Left lung (tissue), 4 donors: ENCODE measurements at regions not wholly inside any gene's neighbourhood (a gene's known extent, or its start where the extent isn't known, plus 50 kb on each side); places are given as distances from the start of the nearest gene placed in this dataset.

Experiments used
- ATAC-seq: fragments of 200-7000 bp; cut with Tn5 transposase; one replicate; pipeline ENCODE4 v1.9.1; 2020; ENCODE audit warnings: moderate library complexity
- DNase-seq, 4 donors: peaks; one replicate each; pipeline ENCODE4 v3.0.0-alpha.2; 2013 to 2020
- H3K27ac ChIP-seq, 2 donors: fragments of 200-600 bp; sonication (generic) in 1 of 2; one replicate each; pipeline versions ENCODE4 v1.5.0 to v1.8.0; 2020 to 2021
- H3K27me3 ChIP-seq, 2 donors: fragments of 200-600 bp; sonication (generic) in 1 of 2; one replicate each; pipeline versions ENCODE4 v1.5.0 to v1.8.0; 2020 to 2021
- H3K36me3 ChIP-seq, 2 donors: fragments of 200-600 bp; sonication (generic) in 1 of 2; one replicate each; pipeline versions ENCODE4 v1.5.0 to v1.8.0; 2020 to 2021
- H3K4me1 ChIP-seq, 2 donors: fragments of 200-600 bp; one replicate each; pipeline ENCODE4 v1.8.0; 2021
- H3K4me3 ChIP-seq, 2 donors: fragments of 200-600 bp; sonication (generic) in 1 of 2; one replicate each; pipeline versions ENCODE4 v1.5.0 to v1.8.0; 2020 to 2021; ENCODE audit warnings: mild to moderate bottlenecking in 1 of 2
- H3K9me3 ChIP-seq, 2 donors: fragments of 200-600 bp; sonication (generic) in 1 of 2; one replicate each; pipeline versions ENCODE4 v1.5.0 to v1.8.0; 2020 to 2021
- intact Hi-C, 2 donors: fragments of 100-400 bp; cut with DNase I; formaldehyde crosslinking; loops; one replicate each; pipeline versions ENCODE4 v1.11.2 to v1.14.2; 2022
- TF ChIP-seq, protein P1 (sequence below), 2 donors: fragments of 200-600 bp; sonication (generic) in 1 of 2; IDR thresholded peaks; one replicate each; pipeline versions ENCODE4 v1.5.0 to v1.8.0; 2021; ENCODE audit warnings: antibody characterized with exemption in 2 of 2
- donor health status: DM: no; HTN: yes; CAD: no.
- donor health status: DM: no; HTN: no; CAD: no.

- Histone ChIP-seq H3K36me3 (no peaks in the 10 kb centered on the region), H3K27me3 (no peaks in the 10 kb centered on the region), H3K4me1 (no peaks in the 10 kb centered on the region), H3K9me3 (no peaks in the 10 kb centered on the region), H3K27ac (no peak overlapping the region), H3K4me3 (no peak overlapping the region)
- TF ChIP-seq, protein P1, sequence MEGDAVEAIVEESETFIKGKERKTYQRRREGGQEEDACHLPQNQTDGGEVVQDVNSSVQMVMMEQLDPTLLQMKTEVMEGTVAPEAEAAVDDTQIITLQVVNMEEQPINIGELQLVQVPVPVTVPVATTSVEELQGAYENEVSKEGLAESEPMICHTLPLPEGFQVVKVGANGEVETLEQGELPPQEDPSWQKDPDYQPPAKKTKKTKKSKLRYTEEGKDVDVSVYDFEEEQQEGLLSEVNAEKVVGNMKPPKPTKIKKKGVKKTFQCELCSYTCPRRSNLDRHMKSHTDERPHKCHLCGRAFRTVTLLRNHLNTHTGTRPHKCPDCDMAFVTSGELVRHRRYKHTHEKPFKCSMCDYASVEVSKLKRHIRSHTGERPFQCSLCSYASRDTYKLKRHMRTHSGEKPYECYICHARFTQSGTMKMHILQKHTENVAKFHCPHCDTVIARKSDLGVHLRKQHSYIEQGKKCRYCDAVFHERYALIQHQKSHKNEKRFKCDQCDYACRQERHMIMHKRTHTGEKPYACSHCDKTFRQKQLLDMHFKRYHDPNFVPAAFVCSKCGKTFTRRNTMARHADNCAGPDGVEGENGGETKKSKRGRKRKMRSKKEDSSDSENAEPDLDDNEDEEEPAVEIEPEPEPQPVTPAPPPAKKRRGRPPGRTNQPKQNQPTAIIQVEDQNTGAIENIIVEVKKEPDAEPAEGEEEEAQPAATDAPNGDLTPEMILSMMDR (IDR thresholded peaks at IDR 0.05): no peak
- DNase-seq: peak in 2 of 4 donors; percentile 49 to 57
- intact Hi-C loops: no loop called here
- ATAC-seq: no peak
Measured at GRCh38 chrX:97806946-97807345, 923.2 kb downstream of the RPA4 start.

GRCh38 chrX:97820170-97820569, 936.5 kb downstream of the RPA4 start:
- no peaks in the 10 kb centered on the region for H3K9me3 ChIP-seq
- H3K27ac ChIP-seq: no peak overlapping the region
- DNase-seq (no peak), ATAC-seq (no peak)
- no peaks in the 10 kb centered on the region for H3K4me1 ChIP-seq
- TF ChIP-seq, protein P1 (IDR thresholded peaks at IDR 0.05): no peak
- H3K36me3 ChIP-seq: no peaks in the 10 kb centered on the region
- no peaks in the 10 kb centered on the region for H3K27me3 ChIP-seq
- intact Hi-C loops: no loop called here
- H3K4me3 ChIP-seq: no peak overlapping the region

GRCh38 chrX:97828471-97828870, 944.8 kb downstream of the RPA4 start:
- ATAC-seq (no peak), DNase-seq (no peak)
- H3K4me1 ChIP-seq: no peaks in the 10 kb centered on the region
- no peaks in the 10 kb centered on the region for H3K36me3 ChIP-seq
- no peaks in the 10 kb centered on the region for H3K9me3 ChIP-seq
- no peaks in the 10 kb centered on the region for H3K27me3 ChIP-seq
- TF ChIP-seq, protein P1 (IDR thresholded peaks at IDR 0.05): no peak
- no peak overlapping the region for H3K4me3 ChIP-seq
- intact Hi-C loops: no loop called here
- H3K27ac ChIP-seq: no peak overlapping the region

DNA sequence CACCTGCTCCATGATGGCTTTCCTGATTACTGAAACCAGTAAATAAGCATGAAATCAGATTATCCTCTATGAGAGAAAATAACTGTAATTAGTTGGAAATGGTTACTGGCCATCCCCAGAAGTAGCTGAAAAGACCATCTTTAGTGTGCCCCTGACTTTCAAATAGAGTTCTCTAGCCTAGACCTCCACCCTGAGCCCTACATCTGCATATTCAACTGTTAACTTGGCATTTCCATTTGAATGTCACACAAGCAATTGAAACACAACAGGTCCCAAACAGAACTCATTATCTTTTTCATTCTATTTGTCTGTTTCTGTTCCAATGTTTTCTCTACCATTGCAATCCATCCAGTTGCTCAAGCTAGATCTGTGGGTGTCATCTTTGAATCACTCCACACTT, 952.3 kb downstream of the RPA4 start:
- Histone ChIP-seq H3K4me3 (no peak overlapping the region), H3K9me3 (no peaks in the 10 kb centered on the region), H3K27me3 (no peaks in the 10 kb centered on the region), H3K27ac (no peak overlapping the region), H3K36me3 (no peaks in the 10 kb centered on the region), H3K4me1 (no peaks in the 10 kb centered on the region)
- TF ChIP-seq, protein P1 (IDR thresholded peaks at IDR 0.05): no peak
- no peak for DNase-seq
- intact Hi-C loops: no loop called here
- no peak for ATAC-seq

GRCh38 chrX:97841544-97842179, 958.0 kb downstream of the RPA4 start:
- intact Hi-C loops: no loop called here
- DNase-seq (peak in 1 of 4 donors; percentile 22), ATAC-seq (no peak)
- Histone ChIP-seq H3K27ac (no peak overlapping the region), H3K9me3 (peaks cover 0 to 8% of the 10 kb centered on the region in 2 donors), H3K4me1 (no peaks in the 10 kb centered on the region), H3K36me3 (no peaks in the 10 kb centered on the region), H3K27me3 (no peaks in the 10 kb centered on the region), H3K4me3 (no peak overlapping the region)
- TF ChIP-seq, protein P1 (IDR thresholded peaks at IDR 0.05): no peak
